Right lobe of liver (tissue), 4 donors: ENCODE measurements at regions not wholly inside any gene's neighbourhood (a gene's known extent, or its start where the extent isn't known, plus 50 kb on each side); places are given as distances from the start of the nearest gene placed in this dataset.

Experiments used
- POLR2A ChIP-seq: fragments of 450-650 bp; IDR thresholded peaks from one replicate; pipeline ENCODE4 v1.6.1; 2017; ENCODE audit warnings: antibody characterized with exemption, mild to moderate bottlenecking
- TF ChIP-seq, protein P1 (sequence below), 4 donors: fragments of 200-600 bp in 3 of 4; fragments of 450-650 bp in 1 of 4; IDR thresholded peaks; one replicate each; pipeline versions ENCODE4 v1.5.1 to v1.8.0; 2016 to 2022; ENCODE audit warnings: antibody characterized with exemption in 4 of 4, mild to moderate bottlenecking in 2 of 4
- donor health status: DM: no; HTN: no; CAD: no.
- donor health status: DM: no; HTN: no; CAD: no.
- donor health status: DM: no; HTN: yes; CAD: no.

GRCh38 chr6:130500693-130501092 lies 134.9 kb downstream of the TMEM200A start:
- no peak for TF ChIP-seq POLR2A
- TF ChIP-seq, protein P1, sequence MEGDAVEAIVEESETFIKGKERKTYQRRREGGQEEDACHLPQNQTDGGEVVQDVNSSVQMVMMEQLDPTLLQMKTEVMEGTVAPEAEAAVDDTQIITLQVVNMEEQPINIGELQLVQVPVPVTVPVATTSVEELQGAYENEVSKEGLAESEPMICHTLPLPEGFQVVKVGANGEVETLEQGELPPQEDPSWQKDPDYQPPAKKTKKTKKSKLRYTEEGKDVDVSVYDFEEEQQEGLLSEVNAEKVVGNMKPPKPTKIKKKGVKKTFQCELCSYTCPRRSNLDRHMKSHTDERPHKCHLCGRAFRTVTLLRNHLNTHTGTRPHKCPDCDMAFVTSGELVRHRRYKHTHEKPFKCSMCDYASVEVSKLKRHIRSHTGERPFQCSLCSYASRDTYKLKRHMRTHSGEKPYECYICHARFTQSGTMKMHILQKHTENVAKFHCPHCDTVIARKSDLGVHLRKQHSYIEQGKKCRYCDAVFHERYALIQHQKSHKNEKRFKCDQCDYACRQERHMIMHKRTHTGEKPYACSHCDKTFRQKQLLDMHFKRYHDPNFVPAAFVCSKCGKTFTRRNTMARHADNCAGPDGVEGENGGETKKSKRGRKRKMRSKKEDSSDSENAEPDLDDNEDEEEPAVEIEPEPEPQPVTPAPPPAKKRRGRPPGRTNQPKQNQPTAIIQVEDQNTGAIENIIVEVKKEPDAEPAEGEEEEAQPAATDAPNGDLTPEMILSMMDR (IDR thresholded peaks at IDR 0.05): no peak
